Putamen (tissue), 1 donor: ENCODE measurements at regions not wholly inside any gene's neighbourhood (a gene's known extent, or its start where the extent isn't known, plus 50 kb on each side); places are given as distances from the start of the nearest gene placed in this dataset.
"Not testable (repeated sequence)": the region's sequence is repeated elsewhere in the genome, so short reads cannot be mapped to it uniquely, and the experiment has no call there.

Source experiments
- DNase-seq: peaks from one replicate; pipeline ENCODE4 v3.0.0-alpha.2; 2016; ENCODE audit warnings: low spot score

GRCh38 chr1:234960722-234961455, 167.7 kb downstream of the TOMM20 start:
- no peak for DNase-seq

GRCh38 chr1:234958706-234959657, 169.7 kb downstream of the TOMM20 start:
- DNase-seq: no peak

GRCh38 chr1:234958066-234958705, 170.5 kb downstream of the TOMM20 start:
- DNase-seq: no peak

- DNase-seq: no peak
Measured at GRCh38 chr1:234957330-234958065, 171.1 kb downstream of the TOMM20 start.

GRCh38 chr1:234956821-234957329, 171.8 kb downstream of the TOMM20 start:
- DNase-seq: no peak

GRCh38 chr1:234955107-234955731, 173.4 kb downstream of the TOMM20 start:
- DNase-seq: no peak

GRCh38 chr1:234954613-234955012, 174.0 kb downstream of the TOMM20 start:
- DNase-seq: no peak

GRCh38 chr1:234953655-234954405, 174.8 kb downstream of the TOMM20 start:
- DNase-seq: no peak

- no peak for DNase-seq
Measured at GRCh38 chr1:234950598-234950997, 178.0 kb downstream of the TOMM20 start.

GRCh38 chr1:234949528-234949927, 179.1 kb downstream of the TOMM20 start:
- DNase-seq: not testable (repeated sequence)

GRCh38 chr1:234944439-234945344, 183.9 kb downstream of the TOMM20 start:
- DNase-seq: no peak

GRCh38 chr1:234943836-234944402, 184.7 kb downstream of the TOMM20 start:
- DNase-seq: no peak

- DNase-seq: no peak
Measured at GRCh38 chr1:234942879-234943506, 185.6 kb downstream of the TOMM20 start.

- no peak for DNase-seq
Measured at GRCh38 chr1:234942012-234942332, 186.7 kb downstream of the TOMM20 start.

GRCh38 chr1:234941321-234942011, 187.2 kb downstream of the TOMM20 start:
- no peak for DNase-seq

GRCh38 chr1:234940841-234941240, 187.8 kb downstream of the TOMM20 start:
- no peak for DNase-seq

- DNase-seq: no peak
Measured at GRCh38 chr1:234938924-234939323, 189.7 kb downstream of the TOMM20 start.

GRCh38 chr1:234938135-234938534, 190.5 kb downstream of the TOMM20 start:
- no peak for DNase-seq
